SH-SY5Y (cell line): ENCODE measurements at regions not wholly inside any gene's neighbourhood (a gene's known extent, or its start where the extent isn't known, plus 50 kb on each side); places are given as distances from the start of the nearest gene placed in this dataset.

Experiments used
- GATA2 ChIP-seq: IDR thresholded peaks from 2 replicates; pipeline ENCODE4 v1.6.1; 2011; ENCODE audit warnings: mild to moderate bottlenecking, low read depth, low read length
- GATA3 ChIP-seq: IDR thresholded peaks from 2 replicates; pipeline ENCODE4 v1.6.1; 2011; ENCODE audit warnings: low read depth, mild to moderate bottlenecking, low read length, moderate library complexity

DNA sequence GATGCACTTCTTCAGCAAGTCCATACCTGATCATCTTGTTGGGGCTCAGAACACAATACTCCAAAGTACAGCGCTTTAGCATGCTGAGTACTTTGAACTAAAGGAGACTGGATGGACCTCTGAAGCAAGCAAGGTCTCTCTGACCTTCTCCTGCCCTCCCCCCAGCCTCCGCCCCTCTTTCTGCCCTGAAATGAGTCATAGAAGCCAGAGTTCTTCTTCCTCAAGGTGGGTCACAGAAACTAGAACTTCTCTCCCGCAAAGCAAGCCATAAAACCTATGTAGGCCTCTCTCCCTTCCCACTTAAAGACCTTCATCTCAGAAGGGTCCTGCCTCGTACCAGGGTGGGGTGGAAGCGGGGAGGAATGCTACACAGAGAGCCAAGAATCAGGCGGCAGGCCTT is 230.5 kb upstream of the PROK2 start:
- TF ChIP-seq GATA3 (no peak), GATA2 (no peak)
